ENCODE measurements at regions not wholly inside any gene's neighbourhood (a gene's known extent, or its start where the extent isn't known, plus 50 kb on each side); places are given as distances from the start of the nearest gene placed in this dataset.

- H3K4me3 ChIP-seq (ENCODE audit: low read depth, low read length): no peak overlapping the region
- DNase-seq (ENCODE audit: low read depth): peak; percentile 74
- no peak for TF ChIP-seq CTCF (IDR thresholded peaks at IDR 0.05; ENCODE audit: insufficient read depth, low read length)
Measured at GRCh38 chr2:66897691-66898150, 462.8 kb downstream of the MEIS1 start.

GRCh38 chr2:66899109-66899508, 464.2 kb downstream of the MEIS1 start:
- peak; percentile 25 for DNase-seq (ENCODE audit: low read depth)
- TF ChIP-seq CTCF (IDR thresholded peaks at IDR 0.05; ENCODE audit: insufficient read depth, low read length): no peak
- H3K4me3 ChIP-seq (ENCODE audit: low read depth, low read length): no peak overlapping the region

GRCh38 chr2:66899648-66900047, 464.7 kb downstream of the MEIS1 start:
- no peak overlapping the region for H3K4me3 ChIP-seq (ENCODE audit: low read depth, low read length)
- TF ChIP-seq CTCF (IDR thresholded peaks at IDR 0.05; ENCODE audit: insufficient read depth, low read length): no peak
- no peak for DNase-seq (ENCODE audit: low read depth)

- no peak overlapping the region for H3K4me3 ChIP-seq (ENCODE audit: low read depth, low read length)
- peak; percentile 94 for DNase-seq (ENCODE audit: low read depth)
- TF ChIP-seq CTCF (IDR thresholded peaks at IDR 0.05; ENCODE audit: insufficient read depth, low read length): no peak
Measured at GRCh38 chr2:66901344-66901743, 466.4 kb downstream of the MEIS1 start.

- H3K4me3 ChIP-seq (ENCODE audit: low read depth, low read length): no peak overlapping the region
- no peak for TF ChIP-seq CTCF (IDR thresholded peaks at IDR 0.05; ENCODE audit: insufficient read depth, low read length)
- DNase-seq (ENCODE audit: low read depth): peak; percentile 53
Measured at GRCh38 chr2:66903183-66903582, 468.3 kb downstream of the MEIS1 start.

GRCh38 chr2:66903745-66904465, 469.0 kb downstream of the MEIS1 start:
- H3K4me3 ChIP-seq (ENCODE audit: low read depth, low read length): no peak overlapping the region
- TF ChIP-seq CTCF (IDR thresholded peaks at IDR 0.05; ENCODE audit: insufficient read depth, low read length): no peak
- DNase-seq (ENCODE audit: low read depth): no peak

GRCh38 chr2:66915237-66915636, 480.3 kb downstream of the MEIS1 start:
- H3K4me3 ChIP-seq (ENCODE audit: low read depth, low read length): no peak overlapping the region
- peak; percentile 19 for DNase-seq (ENCODE audit: low read depth)
- TF ChIP-seq CTCF (IDR thresholded peaks at IDR 0.05; ENCODE audit: insufficient read depth, low read length): no peak
